Ovary (tissue), 3 donors: ENCODE measurements at regions not wholly inside any gene's neighbourhood (a gene's known extent, or its start where the extent isn't known, plus 50 kb on each side); places are given as distances from the start of the nearest gene placed in this dataset.

Source experiments
- POLR2A ChIP-seq: fragments of 450-650 bp; IDR thresholded peaks from one replicate; pipeline ENCODE4 v1.6.1; 2017; ENCODE audit warnings: antibody characterized with exemption, mild to moderate bottlenecking, moderate library complexity
- TF ChIP-seq, protein P1 (sequence below), 3 donors: fragments of 450-650 bp in 2 of 3; fragments of 200-600 bp in 1 of 3; IDR thresholded peaks; one replicate each; pipeline versions ENCODE4 v1.5.1 to v1.8.0; 2016 to 2022; ENCODE audit warnings: antibody characterized with exemption in 3 of 3, mild to moderate bottlenecking in 1 of 3
- donor health status: DM: no; HTN: no; CAD: no.

DNA sequence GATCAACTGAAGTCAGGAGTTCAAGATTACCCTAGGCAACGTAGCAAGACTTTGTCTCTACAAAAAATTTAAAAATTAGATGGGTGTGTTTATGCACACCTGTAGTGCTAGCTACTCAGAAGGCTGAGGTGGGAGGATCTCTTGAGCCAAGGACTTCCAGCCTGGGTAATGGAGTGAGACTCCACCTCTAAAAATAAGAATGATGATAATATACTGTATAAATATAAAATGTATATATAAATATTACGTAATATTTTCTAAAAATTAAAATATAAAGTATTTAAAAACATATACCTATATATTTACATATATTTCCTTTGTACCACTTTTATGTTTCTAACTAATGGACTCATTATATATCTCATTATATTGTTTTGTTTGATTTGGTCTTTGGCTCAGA lies 409.5 kb upstream of the REG3G start:
- TF ChIP-seq, protein P1, sequence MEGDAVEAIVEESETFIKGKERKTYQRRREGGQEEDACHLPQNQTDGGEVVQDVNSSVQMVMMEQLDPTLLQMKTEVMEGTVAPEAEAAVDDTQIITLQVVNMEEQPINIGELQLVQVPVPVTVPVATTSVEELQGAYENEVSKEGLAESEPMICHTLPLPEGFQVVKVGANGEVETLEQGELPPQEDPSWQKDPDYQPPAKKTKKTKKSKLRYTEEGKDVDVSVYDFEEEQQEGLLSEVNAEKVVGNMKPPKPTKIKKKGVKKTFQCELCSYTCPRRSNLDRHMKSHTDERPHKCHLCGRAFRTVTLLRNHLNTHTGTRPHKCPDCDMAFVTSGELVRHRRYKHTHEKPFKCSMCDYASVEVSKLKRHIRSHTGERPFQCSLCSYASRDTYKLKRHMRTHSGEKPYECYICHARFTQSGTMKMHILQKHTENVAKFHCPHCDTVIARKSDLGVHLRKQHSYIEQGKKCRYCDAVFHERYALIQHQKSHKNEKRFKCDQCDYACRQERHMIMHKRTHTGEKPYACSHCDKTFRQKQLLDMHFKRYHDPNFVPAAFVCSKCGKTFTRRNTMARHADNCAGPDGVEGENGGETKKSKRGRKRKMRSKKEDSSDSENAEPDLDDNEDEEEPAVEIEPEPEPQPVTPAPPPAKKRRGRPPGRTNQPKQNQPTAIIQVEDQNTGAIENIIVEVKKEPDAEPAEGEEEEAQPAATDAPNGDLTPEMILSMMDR (IDR thresholded peaks at IDR 0.05) = no peak
- TF ChIP-seq POLR2A = no peak
